ENCODE measurements at regions not wholly inside any gene's neighbourhood (a gene's known extent, or its start where the extent isn't known, plus 50 kb on each side); places are given as distances from the start of the nearest gene placed in this dataset.

DNA sequence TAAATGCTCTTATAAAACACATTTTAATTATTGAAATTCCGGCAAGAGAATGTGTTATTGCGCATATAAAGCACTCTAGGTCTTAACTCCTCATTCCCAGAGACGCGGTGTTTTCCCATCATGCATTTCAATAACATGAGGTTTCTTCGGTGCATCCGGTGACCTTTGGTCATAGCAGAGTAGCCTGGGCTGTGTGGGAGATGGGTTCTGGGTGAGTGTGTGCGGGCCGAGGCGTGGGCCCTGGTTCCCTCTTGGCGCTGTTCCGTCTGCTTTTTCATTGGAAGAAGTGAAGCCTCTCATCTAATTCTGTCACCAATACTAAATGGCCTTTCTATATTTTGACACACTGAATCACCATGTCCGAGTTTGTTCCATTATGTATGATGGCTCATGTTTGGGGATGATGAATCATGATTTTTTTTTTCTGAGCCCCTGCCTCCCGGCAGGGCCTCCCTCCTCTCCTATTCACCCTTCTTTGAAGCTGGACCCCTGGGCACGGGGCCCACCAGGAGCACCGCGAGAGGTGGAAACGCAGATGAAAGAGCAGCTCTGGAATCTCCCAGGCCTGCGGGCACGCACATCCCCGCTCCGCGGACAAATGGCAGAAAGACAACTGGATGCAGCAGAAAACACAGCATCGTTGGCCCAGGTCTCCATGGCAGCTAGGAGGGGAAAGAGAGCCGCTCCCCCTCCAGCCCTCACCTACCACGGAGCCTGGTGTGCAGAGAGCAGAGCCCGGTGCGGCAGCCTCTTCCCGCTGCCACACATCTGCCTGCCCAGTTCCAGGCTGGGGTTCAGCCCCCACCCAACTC is 85.8 kb upstream of the HPCAL1 start:
- no peak overlapping the region for H3K4me3 ChIP-seq (ENCODE audit: low read depth, low read length)
- H3K27me3 ChIP-seq (ENCODE audit: control insufficient read depth, insufficient read depth, low read length), result no peaks in the 10 kb centered on the region
- no peak overlapping the region for H3K9ac ChIP-seq
- no peaks in the 10 kb centered on the region for H3K4me1 ChIP-seq
- no peak overlapping the region for H3K4me2 ChIP-seq (ENCODE audit: low read length)
- no peaks in the 10 kb centered on the region for H3K9me3 ChIP-seq (ENCODE audit: control insufficient read depth, low read length)
- H3K36me3 ChIP-seq (ENCODE audit: control insufficient read depth, insufficient read depth, low read length), result no peaks in the 10 kb centered on the region
- H2AFZ ChIP-seq, result no peak overlapping the region
- H3K79me2 ChIP-seq, result no peaks in the 10 kb centered on the region
- TF ChIP-seq, protein P1, sequence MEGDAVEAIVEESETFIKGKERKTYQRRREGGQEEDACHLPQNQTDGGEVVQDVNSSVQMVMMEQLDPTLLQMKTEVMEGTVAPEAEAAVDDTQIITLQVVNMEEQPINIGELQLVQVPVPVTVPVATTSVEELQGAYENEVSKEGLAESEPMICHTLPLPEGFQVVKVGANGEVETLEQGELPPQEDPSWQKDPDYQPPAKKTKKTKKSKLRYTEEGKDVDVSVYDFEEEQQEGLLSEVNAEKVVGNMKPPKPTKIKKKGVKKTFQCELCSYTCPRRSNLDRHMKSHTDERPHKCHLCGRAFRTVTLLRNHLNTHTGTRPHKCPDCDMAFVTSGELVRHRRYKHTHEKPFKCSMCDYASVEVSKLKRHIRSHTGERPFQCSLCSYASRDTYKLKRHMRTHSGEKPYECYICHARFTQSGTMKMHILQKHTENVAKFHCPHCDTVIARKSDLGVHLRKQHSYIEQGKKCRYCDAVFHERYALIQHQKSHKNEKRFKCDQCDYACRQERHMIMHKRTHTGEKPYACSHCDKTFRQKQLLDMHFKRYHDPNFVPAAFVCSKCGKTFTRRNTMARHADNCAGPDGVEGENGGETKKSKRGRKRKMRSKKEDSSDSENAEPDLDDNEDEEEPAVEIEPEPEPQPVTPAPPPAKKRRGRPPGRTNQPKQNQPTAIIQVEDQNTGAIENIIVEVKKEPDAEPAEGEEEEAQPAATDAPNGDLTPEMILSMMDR (IDR thresholded peaks at IDR 0.05), result no peak
- no peak overlapping the region for H3K27ac ChIP-seq

DNA sequence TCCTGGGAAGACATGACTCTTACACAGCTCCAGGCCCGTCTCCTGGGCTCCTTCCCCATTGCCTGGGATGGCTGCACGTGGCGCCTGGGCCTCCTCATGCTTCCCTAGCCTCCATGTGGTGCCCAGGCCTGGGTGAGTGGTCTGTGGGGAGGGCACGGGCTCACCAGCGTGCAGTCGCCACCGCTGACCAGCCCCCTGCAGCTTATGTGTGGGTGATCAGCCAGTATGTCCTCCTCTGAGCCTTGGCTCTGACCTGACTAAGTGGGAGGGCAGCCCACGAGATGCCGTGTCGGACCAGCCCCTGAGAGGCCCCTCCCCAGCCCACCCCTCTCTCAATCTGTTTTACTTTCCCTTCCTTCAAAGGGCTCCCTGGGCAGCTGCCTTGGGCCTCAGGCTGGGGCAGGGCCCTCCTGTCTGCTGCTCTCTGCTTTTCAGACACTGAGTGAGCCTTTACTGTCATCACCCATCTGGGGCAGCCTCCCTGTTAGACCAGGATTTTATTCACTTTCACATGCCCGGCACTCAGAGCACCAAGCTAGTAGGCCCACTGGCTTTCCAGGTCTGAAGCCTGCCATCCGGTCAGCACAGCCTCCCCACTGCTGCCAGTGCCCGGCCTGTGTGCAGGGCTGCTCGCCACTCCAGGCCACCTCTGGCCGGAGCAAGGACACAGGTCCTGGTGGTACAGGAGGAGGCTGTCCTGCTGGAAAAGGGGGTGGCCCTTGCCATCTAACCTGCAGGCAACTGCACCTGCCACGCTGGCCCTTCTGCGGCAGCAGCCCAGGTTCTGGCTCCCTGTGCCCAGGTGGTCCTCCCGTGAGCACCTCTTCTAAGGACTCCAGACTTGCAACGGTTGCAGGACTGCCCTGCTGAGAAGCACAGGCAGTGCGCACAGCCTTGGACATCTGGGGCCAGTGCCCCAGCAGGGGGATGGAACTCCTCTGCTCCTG is 84.9 kb upstream of the HPCAL1 start:
- H3K4me1 ChIP-seq, result no peaks in the 10 kb centered on the region
- no peak overlapping the region for H3K4me3 ChIP-seq (ENCODE audit: low read depth, low read length)
- no peak overlapping the region for H3K9ac ChIP-seq
- no peak overlapping the region for H3K4me2 ChIP-seq (ENCODE audit: low read length)
- H2AFZ ChIP-seq, result no peak overlapping the region
- no peaks in the 10 kb centered on the region for H3K36me3 ChIP-seq (ENCODE audit: control insufficient read depth, insufficient read depth, low read length)
- no peaks in the 10 kb centered on the region for H3K79me2 ChIP-seq
- TF ChIP-seq, protein P1 (IDR thresholded peaks at IDR 0.05), result no peak
- H3K9me3 ChIP-seq (ENCODE audit: control insufficient read depth, low read length), result no peaks in the 10 kb centered on the region
- no peak overlapping the region for H3K27ac ChIP-seq
- no peaks in the 10 kb centered on the region for H3K27me3 ChIP-seq (ENCODE audit: control insufficient read depth, insufficient read depth, low read length)

DNA sequence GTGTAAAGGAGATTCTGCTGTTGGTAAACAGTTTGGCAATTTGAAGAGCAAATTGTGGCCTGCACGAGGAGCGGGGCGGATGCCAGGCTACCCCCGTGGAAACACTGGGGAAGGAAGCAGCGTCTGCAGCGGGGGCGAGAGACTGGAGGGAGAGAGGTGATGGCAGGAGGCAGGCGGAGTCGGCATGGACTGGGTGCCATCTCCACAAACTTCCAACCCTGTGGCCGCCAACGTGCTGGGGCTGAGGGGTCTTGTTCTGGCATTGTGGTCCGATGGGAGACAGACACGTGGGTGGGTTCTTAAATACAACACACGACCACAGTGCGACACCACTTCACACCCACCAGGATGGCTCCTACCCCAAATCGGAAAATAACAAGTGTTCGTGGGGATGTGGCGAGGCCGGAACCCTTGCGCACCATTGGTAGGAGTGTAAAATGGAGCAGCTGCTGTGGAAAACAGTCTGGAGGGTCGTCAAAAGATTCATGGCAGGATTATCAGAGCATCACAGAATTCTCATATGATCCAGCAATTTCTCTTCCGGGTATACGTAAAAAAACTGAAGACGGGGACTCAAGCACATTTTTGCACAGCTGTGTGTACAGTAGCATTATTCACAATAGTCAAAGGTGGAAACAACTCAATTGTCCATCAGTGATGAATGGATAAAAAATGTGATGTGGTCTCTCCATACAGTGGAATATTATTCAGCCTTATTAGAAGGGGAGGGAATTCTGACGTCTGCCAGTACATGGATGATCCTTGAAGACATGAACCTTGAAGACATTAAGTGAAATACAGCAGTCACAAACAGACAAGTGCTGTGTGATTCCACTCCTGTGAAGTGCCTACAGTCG is 82.4 kb upstream of the HPCAL1 start:
- no peak overlapping the region for H2AFZ ChIP-seq
- H3K36me3 ChIP-seq (ENCODE audit: control insufficient read depth, insufficient read depth, low read length), result no peaks in the 10 kb centered on the region
- no peak overlapping the region for H3K27ac ChIP-seq
- no peaks in the 10 kb centered on the region for H3K9me3 ChIP-seq (ENCODE audit: control insufficient read depth, low read length)
- H3K27me3 ChIP-seq (ENCODE audit: control insufficient read depth, insufficient read depth, low read length), result no peaks in the 10 kb centered on the region
- no peak overlapping the region for H3K4me2 ChIP-seq (ENCODE audit: low read length)
- no peak overlapping the region for H3K9ac ChIP-seq
- no peaks in the 10 kb centered on the region for H3K79me2 ChIP-seq
- H3K4me3 ChIP-seq (ENCODE audit: low read depth, low read length), result no peak overlapping the region
- no peaks in the 10 kb centered on the region for H3K4me1 ChIP-seq
- TF ChIP-seq, protein P1 (IDR thresholded peaks at IDR 0.05), result no peak

DNA sequence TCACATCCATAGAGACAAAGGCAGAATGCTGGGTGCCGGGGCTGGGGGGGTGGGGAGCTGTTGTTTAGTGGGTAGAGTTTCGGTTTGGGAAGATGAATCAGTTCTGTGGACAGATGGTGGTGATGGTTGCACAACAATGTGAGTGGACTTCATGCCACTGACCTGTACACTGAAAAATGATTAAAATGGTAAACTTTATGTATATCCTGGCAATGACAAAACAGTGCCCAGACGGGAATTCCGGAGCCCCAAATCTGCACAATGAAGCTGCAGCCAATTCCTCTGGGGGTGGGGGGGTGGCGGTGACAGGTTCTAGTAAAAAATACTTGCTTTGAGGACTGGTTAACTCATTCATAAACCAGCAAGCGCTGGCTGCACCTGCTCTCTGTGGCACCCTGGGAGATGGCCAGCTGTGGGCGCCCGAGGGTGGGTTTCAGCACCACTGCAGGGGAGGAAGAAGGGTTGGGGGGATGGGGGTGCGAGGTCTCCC is 81.8 kb upstream of the HPCAL1 start:
- no peaks in the 10 kb centered on the region for H3K9me3 ChIP-seq (ENCODE audit: control insufficient read depth, low read length)
- no peak overlapping the region for H2AFZ ChIP-seq
- H3K4me2 ChIP-seq (ENCODE audit: low read length), result no peak overlapping the region

More for the DNA sequence above, 81.8 kb upstream of the HPCAL1 start:
- Histone ChIP-seq H3K4me3 (ENCODE audit: low read depth, low read length) (no peak overlapping the region), H3K27me3 (ENCODE audit: control insufficient read depth, insufficient read depth, low read length) (no peaks in the 10 kb centered on the region), H3K79me2 (no peaks in the 10 kb centered on the region), H3K9ac (no peak overlapping the region), H3K27ac (no peak overlapping the region), H3K36me3 (ENCODE audit: control insufficient read depth, insufficient read depth, low read length) (no peaks in the 10 kb centered on the region), H3K4me1 (no peaks in the 10 kb centered on the region)
- TF ChIP-seq, protein P1 (IDR thresholded peaks at IDR 0.05), result no peak
